A673 (cell line): ENCODE measurements at regions not wholly inside any gene's neighbourhood (a gene's known extent, or its start where the extent isn't known, plus 50 kb on each side); places are given as distances from the start of the nearest gene placed in this dataset.

Experiments used
- BruUV-seq: library from RNA; stranded (reverse); fragments of 400-500 nt; replicated peaks from 2 replicates; lab custom pipeline; 2021; lab: Mats Ljungman, UMichigan
- CTCF ChIA-PET: fragments of 300-600 bp; sonication (Branson Sonifier 250); formaldehyde crosslinking; loops from one replicate; lab custom pipeline; 2022; ENCODE audit warnings: antibody characterized with exemption; lab: Charles Lee
- POLR2A ChIA-PET: fragments of 300-600 bp; sonication (Branson Sonifier 250); formaldehyde crosslinking; loops from one replicate; lab custom pipeline; 2022; ENCODE audit warnings: antibody characterized with exemption; ENCODE audit not compliant: low non-redundant PET; lab: Charles Lee
- DNase-seq: peaks from one replicate; pipeline ENCODE4 v3.0.0-alpha.2; 2015; ENCODE audit warnings: low spot score
- H3K27ac ChIP-seq: fragments of 200-600 bp; sonication (generic); 2 replicates; pipeline ENCODE4 v1.5.1; 2016; ENCODE audit warnings: mixed run types, low read depth, mild to moderate bottlenecking, mixed read lengths, antibody characterized with exemption, low read length; ENCODE audit not compliant: poor library complexity, severe bottlenecking
- H3K27me3 ChIP-seq: fragments of 200-600 bp; sonication (generic); replicated peaks from 2 replicates; pipeline ENCODE4 v1.6.1; 2017; ENCODE audit warnings: mixed run types, low read depth, mild to moderate bottlenecking, mixed read lengths, antibody characterized with exemption, low read length; ENCODE audit not compliant: insufficient read depth, poor library complexity
- H3K36me3 ChIP-seq: fragments of 200-600 bp; sonication (generic); 2 replicates; pipeline ENCODE4 v1.6.1; 2016; ENCODE audit warnings: mixed run types, mild to moderate bottlenecking, mixed read lengths, antibody characterized with exemption, low read length; ENCODE audit not compliant: insufficient read depth, poor library complexity, severe bottlenecking
- H3K4me1 ChIP-seq: fragments of 200-600 bp; sonication (generic); 2 replicates; pipeline ENCODE4 v1.6.1; 2017; ENCODE audit warnings: mixed run types, mild to moderate bottlenecking, mixed read lengths, antibody characterized with exemption, low read length; ENCODE audit not compliant: insufficient read depth, poor library complexity, severe bottlenecking
- H3K4me3 ChIP-seq: fragments of 200-600 bp; sonication (generic); 2 replicates; pipeline ENCODE4 v1.5.1; 2016; ENCODE audit warnings: low read depth, mixed run types, mild to moderate bottlenecking, mixed read lengths, low read length; ENCODE audit not compliant: poor library complexity, severe bottlenecking
- H3K9me3 ChIP-seq: fragments of 200-600 bp; sonication (generic); 2 replicates; pipeline ENCODE4 v1.6.1; 2016; ENCODE audit warnings: mixed run types, low read depth, mild to moderate bottlenecking, mixed read lengths, antibody characterized with exemption, low read length; ENCODE audit not compliant: poor library complexity, severe bottlenecking
- EZH2 ChIP-seq: fragments of 200-600 bp; sonication (generic); IDR thresholded peaks from 2 replicates; pipeline ENCODE4 v1.6.1; 2017; ENCODE audit warnings: borderline replicate concordance, low read depth, mild to moderate bottlenecking, mixed read lengths, antibody characterized with exemption, low read length; ENCODE audit not compliant: poor library complexity, severe bottlenecking
- intact Hi-C: fragments of 100-400 bp; cut with micrococcal nuclease; formaldehyde crosslinking; loops from one replicate; pipeline ENCODE4 v1.10.0; 2022; ENCODE audit not compliant: unreplicated experiment
- TF ChIP-seq, protein P1 (sequence below): fragments of 300-800, 200-600 bp; sonication (generic); conservative IDR thresholded peaks from 2 replicates; pipeline ENCODE4 v1.5.1; 2017; ENCODE audit warnings: low read depth, mild to moderate bottlenecking, antibody characterized with exemption, low read length, moderate library complexity, mixed read lengths

DNA sequence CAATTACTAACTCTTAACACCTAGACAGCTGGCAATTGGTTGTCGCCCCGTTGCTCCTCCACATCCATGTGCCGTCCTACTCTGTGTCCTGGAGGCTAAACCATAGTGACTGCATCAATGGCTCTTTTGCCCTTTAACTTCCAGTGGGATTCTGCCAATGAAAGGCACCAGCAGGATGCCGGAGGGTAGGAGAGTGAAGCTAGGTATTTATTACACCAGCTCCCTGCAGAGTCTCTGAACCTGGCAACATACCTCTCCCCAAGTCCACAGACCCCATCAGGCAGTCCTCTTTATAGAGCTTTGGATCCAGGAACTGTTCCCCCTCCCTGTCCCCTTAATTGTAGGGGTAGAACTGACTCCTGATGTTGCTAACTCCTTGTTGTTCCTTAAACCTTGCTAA, 426.8 kb downstream of the HNRNPD start:
- DNase-seq: no peak
- H3K4me1 ChIP-seq: no peaks in the 10 kb centered on the region
- no peak overlapping the region for H3K27ac ChIP-seq
- no peaks in the 10 kb centered on the region for H3K36me3 ChIP-seq
- no peak overlapping the region for H3K4me3 ChIP-seq
- intact Hi-C loops: no loop called here
- no peaks in the 10 kb centered on the region for H3K9me3 ChIP-seq
- CTCF ChIA-PET: no interaction called here
- TF ChIP-seq EZH2: no peak
- POLR2A ChIA-PET: no interaction called here
- H3K27me3 ChIP-seq: no peaks in the 10 kb centered on the region
- BruUV-seq: no TSS peak

DNA sequence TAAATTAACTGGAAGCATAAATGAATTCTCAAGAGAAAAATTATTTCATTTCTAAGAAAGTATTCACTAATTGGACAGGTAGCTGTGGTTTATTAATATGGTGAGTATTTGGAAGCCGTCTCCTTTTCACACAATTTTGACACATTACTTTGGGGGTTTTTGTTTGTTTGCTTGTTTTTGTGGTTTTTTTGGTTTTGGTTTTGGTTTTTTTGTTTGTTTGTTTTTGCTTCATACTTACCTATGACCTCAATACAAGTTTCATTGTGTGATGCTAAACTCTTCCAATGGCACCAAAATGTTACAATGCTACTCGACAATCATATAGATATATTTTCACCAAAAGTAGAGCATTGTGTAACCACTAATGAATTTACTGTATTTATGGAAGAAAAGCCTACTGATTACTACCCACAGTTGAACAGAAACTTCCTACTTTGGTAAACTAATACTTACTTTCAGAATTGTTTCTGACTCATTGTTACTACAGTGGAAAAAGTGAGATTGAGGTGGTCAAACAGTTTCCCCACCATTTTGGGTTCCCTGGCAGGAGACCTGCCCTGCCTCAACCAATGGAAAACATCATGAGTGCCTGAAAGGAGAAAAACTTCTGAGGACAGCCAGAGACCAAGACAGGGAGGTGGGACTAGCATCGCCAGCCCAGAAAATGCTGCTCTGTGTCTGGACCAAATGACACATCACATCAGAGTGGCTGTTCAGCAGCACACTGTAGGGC, 443.1 kb downstream of the HNRNPD start:
- intact Hi-C loops: no loop called here
- DNase-seq: no peak
- Histone ChIP-seq H3K27me3 (no peaks in the 10 kb centered on the region), H3K4me3 (no peak overlapping the region), H3K9me3 (no peaks in the 10 kb centered on the region), H3K4me1 (no peaks in the 10 kb centered on the region), H3K36me3 (no peaks in the 10 kb centered on the region), H3K27ac (no peak overlapping the region)
- BruUV-seq: no TSS peak
- TF ChIP-seq, protein P1, sequence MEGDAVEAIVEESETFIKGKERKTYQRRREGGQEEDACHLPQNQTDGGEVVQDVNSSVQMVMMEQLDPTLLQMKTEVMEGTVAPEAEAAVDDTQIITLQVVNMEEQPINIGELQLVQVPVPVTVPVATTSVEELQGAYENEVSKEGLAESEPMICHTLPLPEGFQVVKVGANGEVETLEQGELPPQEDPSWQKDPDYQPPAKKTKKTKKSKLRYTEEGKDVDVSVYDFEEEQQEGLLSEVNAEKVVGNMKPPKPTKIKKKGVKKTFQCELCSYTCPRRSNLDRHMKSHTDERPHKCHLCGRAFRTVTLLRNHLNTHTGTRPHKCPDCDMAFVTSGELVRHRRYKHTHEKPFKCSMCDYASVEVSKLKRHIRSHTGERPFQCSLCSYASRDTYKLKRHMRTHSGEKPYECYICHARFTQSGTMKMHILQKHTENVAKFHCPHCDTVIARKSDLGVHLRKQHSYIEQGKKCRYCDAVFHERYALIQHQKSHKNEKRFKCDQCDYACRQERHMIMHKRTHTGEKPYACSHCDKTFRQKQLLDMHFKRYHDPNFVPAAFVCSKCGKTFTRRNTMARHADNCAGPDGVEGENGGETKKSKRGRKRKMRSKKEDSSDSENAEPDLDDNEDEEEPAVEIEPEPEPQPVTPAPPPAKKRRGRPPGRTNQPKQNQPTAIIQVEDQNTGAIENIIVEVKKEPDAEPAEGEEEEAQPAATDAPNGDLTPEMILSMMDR: no peak
- TF ChIP-seq EZH2: no peak
- POLR2A ChIA-PET: no interaction called here
- CTCF ChIA-PET: no interaction called here

DNA sequence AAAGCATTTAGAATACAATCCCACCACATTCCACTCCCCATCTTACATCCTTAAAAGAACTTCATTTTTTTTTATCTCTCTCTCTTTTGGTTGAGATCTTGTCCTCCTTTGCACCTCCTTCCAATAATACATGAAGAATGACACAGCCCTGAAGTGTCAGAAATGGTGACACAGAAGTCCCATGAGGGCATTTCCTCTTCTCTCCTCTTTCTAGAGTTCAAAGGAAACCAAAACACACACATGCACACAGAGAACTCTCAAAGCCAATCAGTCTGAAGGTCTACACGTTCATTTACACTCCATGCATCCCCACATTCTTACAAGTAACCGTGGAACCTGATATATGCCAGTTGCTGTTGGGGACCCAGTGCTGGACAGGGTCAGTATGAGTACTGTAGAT, 450.7 kb downstream of the HNRNPD start:
- no peaks in the 10 kb centered on the region for H3K9me3 ChIP-seq
- DNase-seq: no peak
- BruUV-seq: no TSS peak
- H3K27ac ChIP-seq: no peak overlapping the region
- no peak overlapping the region for H3K4me3 ChIP-seq
- ChIA-PET POLR2A (no interaction called here), CTCF (no interaction called here)
- no peaks in the 10 kb centered on the region for H3K4me1 ChIP-seq
- H3K27me3 ChIP-seq: no peaks in the 10 kb centered on the region
- TF ChIP-seq, protein P1: no peak
- no peak for TF ChIP-seq EZH2
- no peaks in the 10 kb centered on the region for H3K36me3 ChIP-seq
- intact Hi-C loops: loop anchor here (5.0 kb wide), 1 partner anchor 456 kb away; no protein-coding TSS in a partner anchor

DNA sequence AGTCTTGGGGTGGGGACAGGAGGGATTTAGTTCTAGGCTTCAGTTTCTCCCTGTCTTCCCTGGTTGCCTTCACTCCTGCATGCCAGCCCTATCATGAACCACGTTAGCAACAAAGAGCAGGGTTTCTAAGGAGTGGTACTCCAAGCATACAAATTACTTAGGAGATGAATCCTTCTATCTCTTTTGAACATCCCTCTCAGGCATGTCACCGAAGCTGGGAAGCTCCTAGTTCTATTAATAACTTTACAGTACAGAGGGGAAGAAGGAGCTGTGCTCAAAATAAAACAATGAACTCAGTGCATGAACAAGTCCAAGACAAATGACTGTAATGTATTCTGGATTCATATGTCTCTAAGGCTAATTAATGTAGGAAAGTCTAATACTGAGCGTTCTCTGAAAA, 450.6 kb upstream of the RASGEF1B start:
- DNase-seq: no peak
- intact Hi-C loops: loop anchor here (5.0 kb wide), 1 partner anchor 455 kb away; no protein-coding TSS in a partner anchor
- BruUV-seq: no TSS peak

More for the DNA sequence above, 450.6 kb upstream of the RASGEF1B start:
- no peak overlapping the region for H3K4me3 ChIP-seq
- no peak overlapping the region for H3K27ac ChIP-seq
- ChIA-PET POLR2A (no interaction called here), CTCF (no interaction called here)
- TF ChIP-seq, protein P1: no peak
- no peak for TF ChIP-seq EZH2
- no peaks in the 10 kb centered on the region for H3K27me3 ChIP-seq
- H3K9me3 ChIP-seq: no peaks in the 10 kb centered on the region
- no peaks in the 10 kb centered on the region for H3K36me3 ChIP-seq
- no peaks in the 10 kb centered on the region for H3K4me1 ChIP-seq
